NCI-H1105 (cell line): ENCODE measurements at regions not wholly inside any gene's neighbourhood (a gene's known extent, or its start where the extent isn't known, plus 50 kb on each side); places are given as distances from the start of the nearest gene placed in this dataset.

Experiments used
- DNase-seq: peaks from one replicate; lab custom pipeline; 2025; lab: John Stamatoyannopoulos, UW

DNA sequence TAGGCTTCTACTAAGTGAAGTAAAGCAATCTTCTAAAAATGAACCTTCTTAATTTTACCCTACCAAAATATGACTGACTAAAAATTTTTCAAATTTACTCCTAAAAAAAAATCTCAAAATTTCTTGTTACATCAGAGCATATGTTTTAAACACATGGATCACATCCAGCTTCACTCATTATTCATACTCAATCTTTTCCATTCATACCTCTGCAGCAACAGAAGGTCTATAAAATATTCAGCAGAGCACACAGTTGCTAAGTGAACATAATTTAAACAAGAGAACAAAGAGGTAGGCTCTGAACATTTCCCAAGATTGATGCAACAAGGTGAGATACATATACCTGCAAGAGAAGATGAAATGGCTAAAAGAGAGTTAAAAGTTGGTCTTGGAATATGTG lies 213.9 kb downstream of the SOD2 start:
- no peak for DNase-seq

DNA sequence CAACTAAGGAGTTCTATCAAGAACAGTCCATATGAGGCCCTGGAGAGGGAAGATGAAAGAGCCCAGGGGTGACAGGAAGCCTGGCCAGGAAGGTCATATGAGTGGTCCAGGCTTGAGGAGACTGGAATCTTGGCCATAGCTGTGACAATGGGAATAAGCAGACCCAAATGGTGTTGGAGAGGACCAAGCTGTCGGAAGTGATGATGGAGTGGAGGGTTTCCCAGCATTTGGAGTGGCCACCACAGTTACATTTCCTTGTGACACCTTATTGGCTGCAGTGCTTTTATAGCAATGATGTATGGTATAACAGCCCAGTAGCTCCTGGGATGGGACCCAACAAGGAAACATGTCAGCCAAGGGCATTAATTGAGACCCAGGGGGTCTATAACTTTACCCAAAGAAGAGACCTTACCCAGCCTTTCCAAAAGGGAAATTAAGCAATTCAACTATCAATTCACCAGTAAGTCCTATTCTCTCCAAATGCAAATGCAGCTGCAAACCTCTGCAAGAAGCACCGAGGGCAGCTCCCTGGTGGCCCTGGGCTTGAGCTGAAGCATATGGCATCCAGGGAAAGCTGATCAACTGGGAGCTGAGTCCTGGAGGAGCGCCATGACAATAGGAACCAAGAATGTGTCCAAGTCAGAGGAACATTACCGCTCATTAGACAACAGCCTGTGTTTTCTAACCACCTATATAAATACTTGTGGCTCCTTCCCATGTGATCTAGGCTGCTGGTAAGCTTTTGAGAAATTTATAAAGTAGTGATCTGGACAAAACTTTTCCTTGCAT lies 219.4 kb downstream of the SOD2 start:
- no peak for DNase-seq

DNA sequence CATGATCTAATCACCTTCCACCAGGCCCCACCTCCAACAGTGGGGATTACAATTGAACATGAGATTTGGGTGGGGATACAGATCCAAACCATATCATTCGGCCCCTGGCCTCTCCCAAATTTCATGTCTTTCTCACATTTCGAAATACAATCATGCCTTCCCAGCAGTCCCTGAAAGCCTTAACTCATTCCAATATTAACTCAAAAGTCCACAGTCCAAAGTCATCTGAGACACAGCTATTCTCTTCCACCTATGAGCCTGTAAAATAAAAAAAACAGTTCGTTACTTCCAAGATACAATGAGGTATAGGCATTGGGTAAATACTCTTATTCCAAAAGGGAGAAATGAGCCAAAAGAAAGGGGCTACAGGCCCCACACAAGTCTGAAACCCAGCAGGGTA lies 222.6 kb downstream of the SOD2 start:
- DNase-seq: no peak

DNA sequence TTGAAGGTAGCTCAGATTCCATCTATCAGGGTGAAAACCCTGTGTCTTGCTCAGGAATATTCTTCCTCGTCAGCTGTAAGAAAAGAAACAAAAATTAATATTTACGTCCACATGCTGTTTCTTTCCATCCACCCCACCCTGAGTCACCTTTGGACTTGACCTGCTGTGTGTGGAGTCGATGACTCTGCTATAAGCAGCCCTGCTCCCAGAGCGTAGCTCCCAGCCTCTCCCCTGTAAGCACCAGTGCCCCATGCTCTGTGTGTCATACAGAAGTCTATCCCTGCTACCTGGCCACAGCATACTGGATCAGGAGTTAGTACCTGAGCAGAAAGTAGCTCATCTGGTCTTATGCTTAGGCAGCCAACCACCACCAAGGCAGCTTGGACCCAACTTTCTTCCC lies 223.6 kb downstream of the SOD2 start:
- DNase-seq: no peak

DNA sequence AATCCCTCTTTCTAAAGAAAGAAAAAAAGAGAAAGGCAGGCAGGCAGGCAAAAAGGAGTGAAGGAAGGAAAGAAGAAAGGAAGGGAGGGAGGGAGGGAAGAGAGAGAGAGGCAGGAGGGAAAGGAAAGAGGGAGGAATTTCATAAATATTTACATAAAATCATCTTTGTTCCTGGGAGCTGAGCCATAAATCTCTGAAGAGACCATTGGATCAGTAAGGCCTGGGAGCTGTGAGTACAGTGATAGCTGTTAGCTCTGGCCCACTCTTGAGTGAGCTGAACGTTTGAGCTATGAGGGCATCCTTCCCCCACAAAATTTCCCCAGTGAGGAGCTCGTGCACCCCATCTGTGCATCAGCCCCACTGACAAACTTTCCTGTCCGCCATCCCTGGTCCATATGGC lies 224.0 kb downstream of the SOD2 start:
- no peak for DNase-seq

DNA sequence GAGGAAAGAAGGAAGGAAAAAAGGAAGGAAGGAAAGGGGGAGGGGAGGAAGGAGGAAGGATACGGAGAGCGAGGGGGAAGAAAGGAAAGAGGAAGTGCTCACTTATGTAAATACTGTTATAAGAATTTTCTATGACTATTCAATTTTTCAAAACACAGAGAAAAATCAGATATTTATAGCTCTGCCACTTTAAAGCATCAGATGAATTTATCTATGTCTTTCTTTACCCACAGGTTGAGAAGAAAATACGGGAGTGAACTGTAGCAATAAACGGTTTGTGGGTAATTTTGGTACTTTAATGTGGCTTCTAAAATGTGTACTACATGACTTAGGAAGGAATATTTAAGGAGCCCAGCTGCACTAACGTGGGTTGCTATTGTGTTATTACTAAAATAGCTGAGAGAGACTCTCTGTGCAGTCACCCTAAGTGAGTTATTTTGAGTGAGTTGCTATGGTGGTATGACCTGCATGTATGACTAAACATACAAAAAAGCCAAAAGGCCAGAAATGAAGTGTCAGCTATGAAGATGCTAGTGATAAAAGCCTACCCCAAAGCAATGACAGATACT lies 225.5 kb downstream of the SOD2 start:
- no peak for DNase-seq

DNA sequence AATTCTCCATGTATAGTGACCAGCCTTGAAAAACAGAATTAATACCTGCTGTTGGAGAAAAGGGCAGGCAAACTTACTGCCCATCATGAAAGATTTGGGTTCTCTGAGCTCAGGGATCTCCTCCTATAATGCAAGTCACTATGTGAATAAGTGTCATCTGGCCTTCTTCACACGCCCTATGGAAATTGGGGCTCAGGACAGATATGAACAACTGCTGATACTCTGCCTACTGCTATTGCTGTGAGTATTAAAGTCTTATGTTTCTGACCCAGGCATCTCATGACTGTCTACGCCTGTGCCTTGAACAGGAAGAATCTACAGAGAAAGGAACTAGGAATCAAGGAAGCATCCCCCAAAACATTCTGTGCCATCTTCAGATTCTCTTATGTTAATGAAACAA lies 226.1 kb downstream of the SOD2 start:
- DNase-seq: no peak

DNA sequence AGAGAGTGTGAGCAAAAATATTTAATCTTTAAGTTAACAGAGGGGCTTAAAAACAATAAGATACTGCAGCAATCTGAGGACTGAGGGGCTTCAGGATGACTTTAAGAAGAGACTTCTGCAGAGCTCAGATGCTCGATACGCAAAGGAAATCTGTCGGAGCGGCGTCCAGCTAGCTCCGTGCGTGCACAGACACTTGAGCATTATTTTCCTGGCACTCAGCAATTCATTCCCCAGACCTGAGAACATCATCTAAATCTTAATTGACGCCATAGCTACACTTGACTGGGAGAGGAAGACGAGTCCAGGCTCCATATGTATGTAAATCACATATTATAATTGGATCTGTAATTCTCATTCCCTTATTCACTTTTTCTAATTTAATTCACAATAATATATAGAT lies 228.2 kb downstream of the SOD2 start:
- no peak for DNase-seq

DNA sequence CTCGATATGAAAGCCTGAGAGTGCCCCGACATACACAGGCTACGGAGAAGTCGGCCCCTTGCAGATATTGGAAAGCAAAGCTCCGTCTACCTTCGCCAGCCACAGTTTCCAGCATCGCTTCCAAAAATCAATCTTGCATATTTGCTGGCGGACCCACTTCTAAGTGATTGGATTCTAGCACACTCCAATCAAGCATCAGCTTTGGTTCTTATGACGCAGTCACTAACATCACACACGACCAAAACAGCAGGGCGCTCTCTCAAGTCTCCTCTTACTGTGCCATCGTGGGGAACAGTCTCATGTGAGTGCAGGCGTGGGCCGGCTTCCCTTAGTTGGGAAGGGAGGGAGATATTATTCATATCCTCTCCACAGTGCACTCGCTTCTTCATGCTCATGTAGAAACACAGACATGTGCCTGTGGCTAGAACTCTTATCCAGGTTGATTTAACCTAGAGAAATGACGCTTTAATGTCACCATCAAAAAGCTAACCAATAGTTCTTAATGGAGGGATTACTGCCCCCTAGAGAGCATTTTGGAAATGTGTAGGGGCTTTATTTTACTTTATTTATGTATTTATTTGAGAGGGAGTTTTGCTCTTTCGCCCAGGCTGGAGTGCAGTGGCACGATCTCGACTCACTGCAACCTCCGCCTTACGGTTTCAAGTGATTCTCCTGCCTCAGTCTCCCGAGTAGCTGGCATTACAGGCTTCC lies 229.8 kb downstream of the SOD2 start:
- peak; percentile 56 for DNase-seq

DNA sequence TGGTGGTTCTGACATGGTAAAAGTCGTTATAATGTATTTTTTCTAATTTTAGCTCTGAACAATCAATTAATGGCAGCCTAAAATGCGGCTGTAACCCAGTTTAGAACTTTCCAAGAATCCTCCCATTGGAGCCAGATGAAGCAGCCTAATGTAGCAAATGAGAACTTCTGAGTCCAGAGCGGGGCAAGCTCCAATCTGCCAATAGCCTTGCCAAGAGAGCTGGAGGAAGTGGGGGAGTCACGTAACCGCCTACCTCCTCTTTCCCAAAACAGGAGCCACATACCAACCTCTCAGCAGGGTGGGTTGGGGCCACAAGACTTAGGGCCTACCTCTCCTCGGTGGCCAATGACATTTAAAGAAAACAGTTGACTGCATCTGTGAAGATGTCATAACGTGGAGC lies 230.6 kb downstream of the SOD2 start:
- DNase-seq: no peak

DNA sequence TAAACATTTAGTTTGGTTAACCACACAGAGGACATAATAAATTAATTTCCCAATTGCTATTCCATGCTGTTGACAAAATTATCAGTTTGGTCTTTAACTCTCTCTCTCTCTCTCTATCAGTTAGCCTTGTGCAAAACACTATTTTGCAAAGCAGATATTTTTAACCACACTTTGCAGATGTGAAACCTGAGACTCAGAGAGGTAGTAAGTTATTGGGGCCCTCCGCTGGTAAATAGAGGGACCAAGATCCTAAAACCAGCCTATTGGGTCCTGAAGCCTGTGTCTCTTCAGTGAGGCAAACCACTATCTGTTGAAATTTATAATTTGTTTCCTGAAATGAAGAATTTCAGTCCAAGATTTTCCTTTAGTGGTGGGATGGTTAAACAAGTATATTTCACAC lies 231.0 kb downstream of the SOD2 start:
- no peak for DNase-seq

DNA sequence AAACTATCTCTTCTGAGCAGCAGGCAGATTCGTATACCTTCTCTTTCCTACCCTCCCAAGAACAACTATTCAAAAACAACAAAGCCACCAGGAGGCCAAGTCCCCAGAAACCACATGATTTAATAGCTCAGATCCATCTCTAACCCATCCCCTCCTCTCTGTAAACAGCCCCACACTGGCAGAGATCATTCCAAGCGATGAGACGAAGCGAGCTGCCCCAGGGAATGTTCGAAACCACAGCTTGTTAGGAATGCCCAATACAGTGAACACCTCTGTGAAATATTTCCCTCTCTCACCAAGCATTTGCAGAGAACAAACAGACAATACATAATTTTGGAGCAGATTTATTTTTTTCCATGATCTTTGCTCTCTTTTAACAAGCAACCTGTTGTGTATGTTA lies 231.8 kb downstream of the SOD2 start:
- DNase-seq: no peak

DNA sequence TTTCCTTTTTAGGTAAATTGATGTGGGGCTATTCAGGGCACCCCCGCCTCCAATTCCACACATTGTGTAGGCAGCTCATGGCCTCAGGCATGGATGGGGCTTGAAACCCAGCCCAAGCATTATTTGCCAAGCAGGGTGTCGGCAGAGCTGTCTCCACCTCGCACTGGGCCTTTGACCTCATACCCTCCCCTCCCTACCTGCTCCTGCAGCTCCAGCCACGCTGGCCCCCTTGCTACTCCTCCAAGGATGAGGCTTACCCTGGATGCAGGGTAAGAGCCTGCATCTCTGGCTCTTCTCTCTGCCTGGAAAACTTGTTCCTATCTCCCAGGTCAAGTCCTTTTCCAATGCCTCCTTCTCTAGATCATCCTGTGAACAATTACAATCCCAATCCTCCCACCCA lies 232.6 kb downstream of the SOD2 start:
- no peak for DNase-seq

DNA sequence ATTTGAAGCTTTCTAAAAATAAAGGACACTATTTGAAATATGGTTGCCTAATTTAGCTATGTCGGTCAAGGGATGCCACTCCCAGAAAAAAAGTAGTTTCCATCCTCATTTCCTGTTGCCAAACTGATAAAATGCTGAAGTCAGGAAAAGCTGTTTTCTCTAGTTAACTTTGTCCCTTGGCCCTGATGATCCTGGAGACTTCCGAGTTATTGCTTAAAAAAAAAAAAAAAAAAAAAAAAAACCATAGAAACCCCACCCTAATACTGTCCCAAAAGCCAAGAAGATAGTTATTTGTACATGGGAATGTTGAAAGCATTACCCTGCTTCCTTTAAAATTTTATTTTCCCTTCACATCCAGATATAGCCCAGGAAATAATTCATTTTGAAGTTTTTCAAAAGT lies 236.7 kb downstream of the SOD2 start:
- no peak for DNase-seq

DNA sequence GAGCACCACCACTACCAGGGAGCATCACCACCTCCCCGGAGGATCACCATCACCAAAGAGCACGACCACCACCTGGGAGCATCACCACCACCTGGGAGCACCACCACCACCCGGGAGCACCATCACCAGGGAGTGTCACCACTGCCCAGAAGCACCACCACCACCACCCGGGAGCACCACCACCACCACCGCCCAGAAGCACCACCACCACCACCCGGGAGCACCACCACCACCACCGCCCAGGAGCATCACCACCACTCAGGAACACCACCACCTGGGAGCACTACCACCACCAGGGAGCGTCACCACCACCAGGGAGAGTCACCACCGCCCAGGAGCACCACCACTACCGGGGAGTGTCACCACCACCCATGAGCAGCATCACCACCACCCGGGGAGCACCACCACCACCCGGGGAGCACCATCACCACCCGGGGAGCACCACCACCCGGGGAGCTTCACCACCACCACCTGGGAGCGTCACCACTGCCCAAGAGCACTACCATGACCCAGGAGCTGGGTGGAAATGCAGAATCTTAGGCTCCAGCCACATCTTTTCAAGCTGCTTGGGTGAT lies 237.3 kb downstream of the SOD2 start:
- DNase-seq: no peak

DNA sequence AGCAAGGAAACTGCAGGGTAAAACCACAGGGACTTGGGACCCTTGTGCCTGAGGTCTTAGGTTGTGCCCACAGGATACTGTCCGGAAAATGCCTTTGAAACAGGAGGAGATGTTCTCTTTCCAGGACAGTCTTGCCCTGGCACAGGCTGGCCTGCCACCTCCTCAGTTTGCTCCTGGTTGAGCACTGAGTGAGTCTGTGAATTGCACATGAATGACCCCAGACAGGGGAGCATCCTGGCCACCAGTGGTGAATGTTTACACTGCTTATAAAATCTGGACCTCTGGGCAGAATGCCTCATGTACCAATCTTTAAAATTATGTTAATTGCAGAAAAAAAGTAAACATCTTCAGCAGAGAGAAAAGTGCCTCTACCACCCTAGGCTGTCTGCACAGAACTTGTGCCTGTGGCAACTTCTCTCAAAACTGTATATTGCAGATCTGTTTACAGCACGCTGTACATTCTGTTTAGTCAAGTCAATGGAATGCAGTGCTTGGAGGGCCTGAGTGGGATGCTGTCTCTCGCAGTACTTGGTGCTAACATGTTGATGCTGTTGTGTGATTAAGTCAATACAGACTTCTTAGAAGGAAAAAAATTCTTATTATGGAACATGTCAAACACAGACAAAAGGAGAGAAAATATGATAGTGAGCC lies 242.1 kb downstream of the SOD2 start:
- DNase-seq: no peak

DNA sequence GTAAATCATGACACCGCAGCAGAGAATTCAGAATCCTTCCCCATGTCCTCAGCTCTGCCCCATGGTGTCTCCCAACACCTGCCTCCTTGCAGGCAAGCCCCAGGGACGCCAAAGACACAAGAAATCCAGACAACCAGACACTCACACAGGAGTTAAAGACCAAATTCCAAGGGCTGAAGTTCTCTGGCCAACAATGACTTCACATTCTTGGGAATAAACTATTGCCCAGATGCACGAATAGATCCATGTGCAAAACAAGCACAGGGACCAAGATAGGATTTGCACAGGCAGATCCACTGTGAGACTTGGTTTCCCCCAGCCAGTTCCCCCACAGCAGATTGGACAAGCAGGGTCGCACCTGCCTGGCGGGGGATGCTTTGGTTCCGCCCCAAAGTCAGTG lies 246.7 kb downstream of the SOD2 start:
- DNase-seq: no peak

DNA sequence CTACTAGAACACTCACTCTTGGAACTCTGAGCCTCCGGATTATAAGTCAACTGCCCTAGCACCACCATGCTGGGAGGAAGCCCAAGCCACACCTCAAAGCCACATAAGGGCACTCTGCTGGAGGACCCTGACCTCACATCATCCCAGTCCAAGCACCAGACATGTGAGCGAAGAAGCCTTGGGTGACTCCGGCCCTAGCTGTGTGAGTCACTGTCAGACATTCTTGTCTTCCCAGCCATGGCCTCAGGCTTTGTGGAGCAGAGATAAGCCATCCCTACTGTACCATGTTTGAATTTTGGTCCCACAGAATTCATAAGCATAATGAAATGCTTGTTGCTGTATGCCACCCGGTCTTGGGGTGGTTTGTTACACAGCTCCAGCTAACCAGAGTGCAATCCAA lies 247.7 kb downstream of the SOD2 start:
- DNase-seq: no peak

DNA sequence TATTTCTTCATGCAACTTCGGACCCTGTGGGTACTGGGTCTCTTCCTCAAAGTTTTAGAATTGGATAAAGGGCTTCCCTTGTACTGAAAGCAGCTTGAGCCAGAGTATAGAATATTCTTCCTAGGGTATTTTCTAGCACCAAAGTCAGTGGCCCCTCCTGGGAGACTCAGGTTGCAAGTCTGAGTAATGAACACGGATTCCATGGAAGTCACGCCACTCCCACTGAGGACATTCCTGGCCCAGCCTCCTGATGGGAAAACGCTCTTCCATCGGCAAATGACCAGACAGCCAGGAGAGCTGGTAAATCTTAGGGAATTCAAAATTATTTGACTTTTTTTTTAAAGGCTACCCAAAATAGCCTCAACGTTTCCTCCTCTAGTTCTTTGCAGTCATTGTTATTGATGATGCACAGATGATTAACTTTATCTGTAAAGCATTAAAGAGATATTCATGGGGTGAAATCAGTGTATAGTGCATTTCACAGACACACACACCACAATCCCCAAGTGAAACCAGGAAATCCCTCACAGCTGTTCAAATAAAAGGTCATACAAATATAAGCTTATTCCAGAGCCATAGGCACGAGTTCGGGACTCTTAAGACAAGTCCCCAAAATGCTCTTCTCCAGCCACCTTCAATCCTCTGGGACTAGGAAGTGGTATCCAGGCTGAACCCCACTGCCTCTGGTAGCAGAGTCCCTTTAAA lies 248.8 kb downstream of the SOD2 start:
- no peak for DNase-seq

DNA sequence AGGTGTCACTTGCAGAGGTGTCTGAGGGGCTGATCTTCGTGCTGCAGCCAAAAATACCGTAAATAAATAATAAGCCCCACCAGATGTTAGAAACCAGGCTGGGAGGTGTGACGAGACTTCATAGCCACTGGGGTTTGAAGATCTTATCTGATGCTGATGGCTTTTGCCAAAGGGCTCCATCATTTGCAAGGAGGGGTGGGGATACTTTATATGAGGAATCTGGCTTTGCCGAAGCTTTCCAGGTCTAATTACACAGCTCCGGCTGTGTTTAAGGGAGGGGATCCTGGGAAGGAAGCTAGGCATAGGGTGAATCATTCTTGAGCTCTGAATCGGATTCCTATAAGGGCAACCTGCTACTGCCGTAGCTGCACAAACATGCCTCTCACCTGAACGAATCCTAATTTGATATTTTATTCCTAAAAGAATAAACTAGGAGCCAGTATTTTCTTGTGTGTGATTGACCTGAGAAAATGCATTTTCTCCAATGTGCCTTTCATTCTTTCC lies 249.6 kb downstream of the SOD2 start:
- DNase-seq: no peak

DNA sequence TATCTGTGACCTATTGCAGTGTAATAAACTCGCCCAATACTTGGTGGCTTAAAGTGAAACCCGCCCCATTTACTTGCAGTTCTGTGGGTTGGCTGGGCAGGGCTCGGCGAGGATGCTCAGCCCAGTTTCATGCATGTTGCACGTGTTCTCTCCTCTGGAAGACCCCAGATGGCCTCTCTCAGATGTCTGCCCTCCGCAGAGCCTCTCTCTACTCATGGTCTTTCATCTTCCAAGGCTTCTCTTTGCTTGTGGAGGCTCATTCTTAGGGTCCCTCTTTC lies 251.4 kb downstream of the SOD2 start:
- no peak for DNase-seq
